K562 (cell line): ENCODE measurements at regions not wholly inside any gene's neighbourhood (a gene's known extent, or its start where the extent isn't known, plus 50 kb on each side); places are given as distances from the start of the nearest gene placed in this dataset.

Experiments used
- ATAC-seq: fragments of 200-7000 bp; cut with Tn5 transposase; 3 replicates; pipeline ENCODE4 v1.9.1; 2020; ENCODE audit warnings: moderate library complexity
- BruUV-seq: library from RNA; stranded (reverse); fragments of 400-500 nt; replicated peaks from 2 replicates; lab custom pipeline; 2021; lab: Mats Ljungman, UMichigan
- CTCF ChIA-PET: fragments of 300-600 bp; formaldehyde crosslinking; extraction: SDS; loops from one replicate; lab custom pipeline; 2021; ENCODE audit warnings: low intra/inter-chr PET ratio; lab: Yijun Ruan, JAX
- POLR2A ChIA-PET: fragments of 300-600, 350-650 bp; sonication (Branson Sonifier 250); formaldehyde crosslinking; extraction: SDS; loops from one replicate; lab custom pipeline; 2021; ENCODE audit warnings: antibody characterized with exemption, inconsistent platforms; lab: Yijun Ruan, JAX
- DNase-seq, 4 experiments: peaks; one replicate each; pipeline versions ENCODE4 v3.0.0 to v3.0.0-alpha.2; 2011 to 2018; ENCODE audit warnings: low spot score in 3 of 4, mixed read lengths in 3 of 4; ENCODE audit errors: extremely low read depth in 1 of 4
- FAIRE-seq: peaks from 2 replicates; lab custom pipeline; 2011; peaks lifted over from hg19 to GRCh38; lab: Jason Lieb, UNC
- H2AFZ ChIP-seq: 2 replicates; pipeline ENCODE4 v1.6.0; 2011; ENCODE audit warnings: low read depth, low read length, control low read depth, inconsistent platforms
- H3K27ac ChIP-seq: fragments of 200-600 bp; 3 replicates; pipeline ENCODE4 v1.8.0; 2011; ENCODE audit warnings: low read depth, mild to moderate bottlenecking, control low read depth, inconsistent platforms, low read length, moderate library complexity, mixed read lengths; ENCODE audit errors: extremely low read depth
- H3K27me3 ChIP-seq, 2 experiments: fragments of 300-600 bp in 1 of 2; 2 replicates in 1 of 2; 3 replicates in 1 of 2; pipeline versions ENCODE4 v1.6.0 to v1.8.0; 2011; ENCODE audit warnings: inconsistent platforms in 2 of 2, low read length in 2 of 2, mild to moderate bottlenecking in 1 of 2, mixed read lengths in 1 of 2, moderate library complexity in 1 of 2; ENCODE audit not compliant: control insufficient read depth in 2 of 2, insufficient read depth in 2 of 2
- H3K36me3 ChIP-seq: fragments of 300-600 bp; 3 replicates; pipeline ENCODE4 v1.8.0; 2011; ENCODE audit warnings: mild to moderate bottlenecking, low read length, inconsistent platforms; ENCODE audit not compliant: control insufficient read depth, insufficient read depth
- H3K4me1 ChIP-seq, 2 experiments: fragments of 200-600 bp in 1 of 2; replicated peaks in 1 of 2; 2 replicates in 1 of 2; 3 replicates in 1 of 2; pipeline versions ENCODE4 v1.5.1 to v1.8.0; 2011; ENCODE audit warnings: inconsistent platforms in 2 of 2, low read length in 2 of 2, mild to moderate bottlenecking in 1 of 2, mixed read lengths in 1 of 2, moderate library complexity in 1 of 2; ENCODE audit not compliant: control insufficient read depth in 2 of 2, insufficient read depth in 2 of 2
- H3K4me2 ChIP-seq: 2 replicates; pipeline ENCODE4 v1.6.1; 2011; ENCODE audit warnings: low read length, control low read depth, inconsistent platforms, mixed read lengths; ENCODE audit not compliant: insufficient read depth
- H3K4me3 ChIP-seq: fragments of 200-600 bp; sonication (generic), shearing (Covaris generic); 2 replicates; pipeline ENCODE4 v1.5.1; 2016; ENCODE audit warnings: control low read depth, inconsistent platforms
- H3K79me2 ChIP-seq: fragments of 200-600 bp; 3 replicates; pipeline ENCODE4 v1.8.0; 2011; ENCODE audit warnings: low read length, inconsistent platforms; ENCODE audit not compliant: control insufficient read depth, insufficient read depth
- H3K9ac ChIP-seq, 2 experiments: 2 replicates each; pipeline versions ENCODE4 v1.6.0 to v1.6.1; 2011; ENCODE audit warnings: low read depth in 2 of 2, low read length in 2 of 2, control low read depth in 1 of 2, inconsistent platforms in 1 of 2, mild to moderate bottlenecking in 1 of 2, mixed read lengths in 1 of 2; ENCODE audit not compliant: insufficient read depth in 1 of 2
- H3K9me1 ChIP-seq: one replicate; pipeline ENCODE4 v1.6.0; 2011; ENCODE audit warnings: inconsistent platforms, mild to moderate bottlenecking, low read length, moderate library complexity; ENCODE audit not compliant: control insufficient read depth, insufficient read depth
- H3K9me3 ChIP-seq: replicated peaks from 2 replicates; pipeline ENCODE4 v1.5.1; 2011; ENCODE audit warnings: low read depth, low read length, inconsistent platforms; ENCODE audit not compliant: control insufficient read depth, insufficient read depth
- H4K20me1 ChIP-seq: replicated peaks from 2 replicates; pipeline ENCODE4 v1.6.1; 2011; ENCODE audit warnings: low read length, inconsistent platforms, mixed read lengths; ENCODE audit not compliant: control insufficient read depth, insufficient read depth
- BRD4 ChIP-seq: fragments of 200-600 bp; sonication (generic); IDR thresholded peaks from 2 replicates; pipeline ENCODE4 v1.6.1; 2017; ENCODE audit warnings: inconsistent platforms
- BRF1 ChIP-seq: IDR thresholded peaks from 3 replicates; pipeline ENCODE4 v1.6.1; 2011; ENCODE audit warnings: borderline replicate concordance, mild to moderate bottlenecking; ENCODE audit not compliant: insufficient read length; ENCODE audit errors: extremely low read depth
- CBFB ChIP-seq: sonication (generic); formaldehyde crosslinking; IDR thresholded peaks from 2 replicates; pipeline ENCODE4 v1.4.0; 2020; ENCODE audit warnings: mild to moderate bottlenecking, missing genetic modification reagents
- FOXK1 ChIP-seq: sonication (generic); formaldehyde crosslinking; IDR thresholded peaks from 2 replicates; pipeline ENCODE4 v1.8.0; 2022; ENCODE audit warnings: missing genetic modification reagents, mild to moderate bottlenecking, borderline replicate concordance
- HDAC2 ChIP-seq: fragments of 450-650 bp; IDR thresholded peaks from 2 replicates; pipeline ENCODE4 v1.6.1; 2016; ENCODE audit warnings: mild to moderate bottlenecking
- HNRNPK ChIP-seq: fragments of 200-400 bp; formaldehyde crosslinking; IDR thresholded peaks from one replicate; pipeline ENCODE4 v1.6.1; 2018; ENCODE audit warnings: mild to moderate bottlenecking, low read depth, low read length; ENCODE audit not compliant: poor library complexity, severe bottlenecking
- JUNB ChIP-seq: fragments of 450-650 bp; formaldehyde crosslinking; conservative IDR thresholded peaks from 2 replicates; pipeline ENCODE4 v1.4.0; 2020; ENCODE audit warnings: mild to moderate bottlenecking
- KAT7 ChIP-seq: sonication (generic); formaldehyde crosslinking; IDR thresholded peaks from 2 replicates; pipeline ENCODE4 v1.8.0; 2022; ENCODE audit warnings: missing genetic modification reagents, mild to moderate bottlenecking, borderline replicate concordance
- MED1 ChIP-seq: sonication (generic); formaldehyde crosslinking; IDR thresholded peaks from 2 replicates; pipeline ENCODE4 v1.8.1; 2023; ENCODE audit warnings: missing genetic modification reagents, borderline replicate concordance
- NFATC3 ChIP-seq: fragments of 450-650 bp; IDR thresholded peaks from 2 replicates; pipeline ENCODE4 v1.6.1; 2017; ENCODE audit warnings: mild to moderate bottlenecking
- POLR2B ChIP-seq: fragments of 450-650 bp; IDR thresholded peaks from 2 replicates; pipeline ENCODE4 v1.6.1; 2018; ENCODE audit warnings: low read depth; ENCODE audit not compliant: partially characterized antibody
- PURB ChIP-seq: sonication (generic); formaldehyde crosslinking; IDR thresholded peaks from 2 replicates; pipeline ENCODE4 v1.9.0; 2021; ENCODE audit warnings: low read depth, mild to moderate bottlenecking, missing genetic modification reagents
- TCF7L2 ChIP-seq: fragments of 150-350 bp; IDR thresholded peaks from 2 replicates; pipeline ENCODE4 v1.6.1; 2016; ENCODE audit warnings: low read depth, mild to moderate bottlenecking, low read length, moderate library complexity
- THRAP3 ChIP-seq: fragments of 450-650 bp; IDR thresholded peaks from 2 replicates; pipeline ENCODE4 v1.6.1; 2016; ENCODE audit warnings: mild to moderate bottlenecking, inconsistent platforms, borderline replicate concordance
- XRCC4 ChIP-seq: IDR thresholded peaks from one replicate; pipeline ENCODE4 v1.6.1; 2011; ENCODE audit not compliant: insufficient read depth, insufficient read length; ENCODE audit errors: extremely low read depth
- ZNF134 ChIP-seq: fragments of 250-450 bp; sonication (Bioruptor Pico); conservative IDR thresholded peaks from 2 replicates; pipeline ENCODE4 v1.4.0; 2020
- ZNF324 ChIP-seq: fragments of 250-450 bp; sonication (Bioruptor Pico); IDR thresholded peaks from 2 replicates; pipeline ENCODE4 v1.4.0; 2020; ENCODE audit warnings: mild to moderate bottlenecking
- ZNF707 ChIP-seq: fragments of 250-450 bp; sonication (Bioruptor Pico); conservative IDR thresholded peaks from 2 replicates; pipeline ENCODE4 v1.8.0; 2022; ENCODE audit warnings: inconsistent platforms, mild to moderate bottlenecking, moderate library complexity
- WGBS: fragments of 100-300 bp; shearing (Covaris generic); methylation state at CpG from one replicate; pipeline ENCODE4 v1.1.6; 2016; ENCODE audit warnings: low coverage, mixed read lengths; ENCODE audit not compliant: insufficient coverage; ENCODE audit errors: missing lambda C conversion rate; 5-methylcytosine and 5-hydroxymethylcytosine counted together
- in situ Hi-C: fragments of 300-500 bp; cut with MboI; formaldehyde crosslinking; loops from 4 replicates; pipeline ENCODE4 v1.15.0; 2018; ENCODE audit warnings: inconsistent platforms, mixed read lengths
- intact Hi-C: fragments of 100-400 bp; cut with micrococcal nuclease; formaldehyde crosslinking; loops from 2 replicates; pipeline ENCODE4 v1.14.2; 2022
- TF ChIP-seq, protein P1 (sequence below): fragments of 450-650 bp; formaldehyde crosslinking; IDR thresholded peaks from 2 replicates; pipeline ENCODE4 v1.4.0; 2020; ENCODE audit warnings: mild to moderate bottlenecking

- intact Hi-C loops, result no loop called here
- H4K20me1 ChIP-seq, result no peaks in the 10 kb centered on the region
- in situ Hi-C loops, result no loop called here
- H3K4me2 ChIP-seq, result no peak overlapping the region
- no peak overlapping the region for H3K9ac ChIP-seq
- POLR2A ChIA-PET, result no interaction called here
- no peak for FAIRE-seq
- WGBS, result 0% methylated on average over 4 of the region's 4 CpGs
- H3K4me1 ChIP-seq, result no peaks in the 10 kb centered on the region
- H3K79me2 ChIP-seq, result no peaks in the 10 kb centered on the region
- no peak for DNase-seq
- H3K9me1 ChIP-seq, result no peaks in the 10 kb centered on the region
- CTCF ChIA-PET, result no interaction called here
- H2AFZ ChIP-seq, result no peak overlapping the region
- BruUV-seq, result no TSS peak
- H3K27ac ChIP-seq, result no peak overlapping the region
- no peak overlapping the region for H3K4me3 ChIP-seq
- H3K27me3 ChIP-seq, result no peaks in the 10 kb centered on the region
- H3K36me3 ChIP-seq, result no peaks in the 10 kb centered on the region
- no peaks in the 10 kb centered on the region for H3K9me3 ChIP-seq
- ATAC-seq, result no peak
- no peak for TF ChIP-seq BRD4
- no peak for TF ChIP-seq JUNB (CRISPR knock-in tag)
- TF ChIP-seq ZNF707 (CRISPR knock-in tag), result no peak
- TF ChIP-seq CBFB (CRISPR knock-in tag), result no peak
Measured at GRCh38 chr18:70507970-70508369, 219.1 kb downstream of the SOCS6 start.

DNA sequence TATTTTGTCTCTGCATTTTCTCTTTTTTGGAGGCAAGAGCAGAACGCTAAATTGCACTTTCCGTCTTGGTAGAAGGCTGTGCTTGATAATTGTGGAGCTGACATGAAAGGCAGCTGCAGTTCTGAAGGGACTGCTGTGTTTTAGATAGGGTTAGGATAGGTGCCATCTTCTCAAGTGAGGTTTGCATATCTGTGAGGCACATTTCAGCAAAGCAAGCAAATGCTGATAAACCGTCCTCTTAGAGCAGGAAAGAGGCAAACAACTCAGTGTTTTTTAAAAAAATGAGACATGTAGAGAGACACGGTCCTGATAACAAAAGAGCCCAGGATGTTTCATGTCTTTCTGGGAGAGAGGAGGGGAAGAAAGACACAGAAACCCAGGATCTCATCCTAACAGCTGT lies 217.7 kb downstream of the SOCS6 start:
- no TSS peak for BruUV-seq
- H2AFZ ChIP-seq, result no peak overlapping the region
- ChIA-PET CTCF (no interaction called here), POLR2A (no interaction called here)
- H3K4me3 ChIP-seq, result no peak overlapping the region
- intact Hi-C loops, result no loop called here
- no peaks in the 10 kb centered on the region for H3K36me3 ChIP-seq
- no peaks in the 10 kb centered on the region for H3K79me2 ChIP-seq
- ATAC-seq, result no peak
- H3K27ac ChIP-seq, result no peak overlapping the region
- in situ Hi-C loops, result no loop called here
- no peak for DNase-seq
- H3K9me3 ChIP-seq, result no peaks in the 10 kb centered on the region
- no peak overlapping the region for H3K9ac ChIP-seq
- H3K9me1 ChIP-seq, result no peaks in the 10 kb centered on the region
- 0% methylated on average over 4 of the region's 4 CpGs for WGBS
- no peak for FAIRE-seq
- no peaks in the 10 kb centered on the region for H4K20me1 ChIP-seq
- H3K4me2 ChIP-seq, result no peak overlapping the region
- no peaks in the 10 kb centered on the region for H3K4me1 ChIP-seq
- no peaks in the 10 kb centered on the region for H3K27me3 ChIP-seq
- TF ChIP-seq XRCC4 (no peak), MED1 (CRISPR knock-in tag) (no peak), TCF7L2 (no peak), ZNF324 (CRISPR knock-in tag) (no peak), CBFB (CRISPR knock-in tag) (no peak), PURB (CRISPR knock-in tag) (no peak), HNRNPK (no peak), POLR2B (no peak), FOXK1 (CRISPR knock-in tag) (no peak), NFATC3 (no peak), THRAP3 (no peak), HDAC2 (no peak), ZNF134 (CRISPR knock-in tag) (no peak), KAT7 (CRISPR knock-in tag) (no peak), BRF1 (no peak)
- TF ChIP-seq, protein P1, sequence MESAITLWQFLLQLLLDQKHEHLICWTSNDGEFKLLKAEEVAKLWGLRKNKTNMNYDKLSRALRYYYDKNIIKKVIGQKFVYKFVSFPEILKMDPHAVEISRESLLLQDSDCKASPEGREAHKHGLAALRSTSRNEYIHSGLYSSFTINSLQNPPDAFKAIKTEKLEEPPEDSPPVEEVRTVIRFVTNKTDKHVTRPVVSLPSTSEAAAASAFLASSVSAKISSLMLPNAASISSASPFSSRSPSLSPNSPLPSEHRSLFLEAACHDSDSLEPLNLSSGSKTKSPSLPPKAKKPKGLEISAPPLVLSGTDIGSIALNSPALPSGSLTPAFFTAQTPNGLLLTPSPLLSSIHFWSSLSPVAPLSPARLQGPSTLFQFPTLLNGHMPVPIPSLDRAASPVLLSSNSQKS (CRISPR knock-in tag), result no peak
- TF ChIP-seq, all 486 proteins: peak for 0
